ENCODE measurements at regions not wholly inside any gene's neighbourhood (a gene's known extent, or its start where the extent isn't known, plus 50 kb on each side); places are given as distances from the start of the nearest gene placed in this dataset.

- TF ChIP-seq MAFK (IDR thresholded peaks at IDR 0.05; ENCODE audit: partially characterized antibody) (no peak), SMC3 (IDR thresholded peaks at IDR 0.05) (no peak), CTCF (IDR thresholded peaks at IDR 0.05) (no peak), MAX (IDR thresholded peaks at IDR 0.05) (no peak), POLR2A (IDR thresholded peaks at IDR 0.05; ENCODE audit: low read length) (no peak), EP300 (IDR thresholded peaks at IDR 0.05) (no peak), JUN (IDR thresholded peaks at IDR 0.05) (no peak), CBX2 (IDR thresholded peaks at IDR 0.05; ENCODE audit: borderline replicate concordance, low read depth) (no peak), HEYL (CRISPR knock-in tag; IDR thresholded peaks at IDR 0.05) (no peak), MAZ (IDR thresholded peaks at IDR 0.05; ENCODE audit: borderline replicate concordance, low read depth, low read length) (no peak), CHD2 (IDR thresholded peaks at IDR 0.05; ENCODE audit: low read length, partially characterized antibody) (no peak), KDM5A (IDR thresholded peaks at IDR 0.05) (no peak), SREBF2 (IDR thresholded peaks at IDR 0.05) (no peak), TP53 (CRISPR knock-in tag; IDR thresholded peaks at IDR 0.05) (no peak)
These were observed 412.0 kb upstream of the GOT2 start for GRCh38 chr16:59146140-59146539.
